H1 (cell line): ENCODE measurements at regions not wholly inside any gene's neighbourhood (a gene's known extent, or its start where the extent isn't known, plus 50 kb on each side); places are given as distances from the start of the nearest gene placed in this dataset.

Source experiments
- CTCF ChIA-PET: fragments of 300-600 bp; sonication (Branson Sonifier 250); formaldehyde crosslinking; loops from one replicate; lab custom pipeline; 2021; ENCODE audit not compliant: partially characterized antibody; lab: Charles Lee
- POLR2A ChIA-PET: fragments of 300-600 bp; sonication (Branson Sonifier 250); formaldehyde crosslinking; loops from one replicate; lab custom pipeline; 2021; ENCODE audit warnings: inconsistent platforms; ENCODE audit not compliant: partially characterized antibody; lab: Charles Lee
- DNase-seq, 2 experiments: peaks; one replicate each; pipeline versions ENCODE4 v3.0.0 to v3.0.0-alpha.2; 2010 to 2022; ENCODE audit warnings: low spot score in 2 of 2, low read depth in 1 of 2, mixed read lengths in 1 of 2
- FAIRE-seq: peaks from 2 replicates; lab custom pipeline; 2011; peaks lifted over from hg19 to GRCh38; lab: Jason Lieb, UNC
- H2AFZ ChIP-seq: 2 replicates; pipeline ENCODE4 v1.8.1; 2012; ENCODE audit warnings: low read length, inconsistent platforms
- H2AK5ac ChIP-seq: 2 replicates; pipeline ENCODE4 v1.6.1; 2013; ENCODE audit warnings: low read depth, low read length
- H2BK120ac ChIP-seq: replicated peaks from 2 replicates; pipeline ENCODE3; 2013; ENCODE audit warnings: low read depth, low read length, inconsistent platforms
- H2BK12ac ChIP-seq: 2 replicates; pipeline ENCODE4 v1.6.1; 2013; ENCODE audit warnings: low read depth, low read length
- H2BK15ac ChIP-seq: 2 replicates; pipeline ENCODE4 v1.6.1; 2013; ENCODE audit warnings: low read length
- H2BK20ac ChIP-seq: 2 replicates; pipeline ENCODE4 v1.6.1; 2013; ENCODE audit warnings: low read length
- H2BK5ac ChIP-seq: 2 replicates; pipeline ENCODE4 v1.6.1; 2013; ENCODE audit warnings: low read depth, low read length
- H3K14ac ChIP-seq: 2 replicates; pipeline ENCODE4 v1.6.1; 2013; ENCODE audit warnings: inconsistent platforms; ENCODE audit not compliant: insufficient read length
- H3K18ac ChIP-seq: 2 replicates; pipeline ENCODE4 v1.6.1; 2013; ENCODE audit warnings: low read length; ENCODE audit errors: extremely low read depth
- H3K23ac ChIP-seq: 2 replicates; pipeline ENCODE4 v1.6.1; 2013; ENCODE audit warnings: inconsistent platforms; ENCODE audit not compliant: insufficient read length
- H3K23me2 ChIP-seq: 2 replicates; pipeline ENCODE4 v1.6.1; 2013; ENCODE audit warnings: low read depth, low read length
- H3K27ac ChIP-seq: 2 replicates; pipeline ENCODE4 v1.6.1; 2011; ENCODE audit warnings: low read depth, low read length, inconsistent platforms
- H3K27me3 ChIP-seq, 4 experiments: replicated peaks in 1 of 4; 1 replicate in 1 of 4; 2 replicates in 3 of 4; pipeline versions ENCODE4 v1.6.1 to v1.8.1; 2011 to 2013; ENCODE audit warnings: low read length in 3 of 4, mild to moderate bottlenecking in 3 of 4, inconsistent platforms in 2 of 4, mixed read lengths in 2 of 4, moderate library complexity in 1 of 4; ENCODE audit not compliant: control insufficient read depth in 3 of 4, insufficient read depth in 3 of 4; ENCODE audit errors: extremely low read depth in 1 of 4
- H3K36me3 ChIP-seq, 4 experiments: 2 replicates each; pipeline versions ENCODE4 v1.6.1 to v1.8.1; 2011 to 2013; ENCODE audit warnings: mild to moderate bottlenecking in 4 of 4, low read length in 3 of 4, moderate library complexity in 2 of 4, control low read depth in 1 of 4, inconsistent platforms in 1 of 4; ENCODE audit not compliant: insufficient read depth in 4 of 4, control insufficient read depth in 2 of 4
- H3K4ac ChIP-seq: replicated peaks from 2 replicates; pipeline ENCODE3; 2013; ENCODE audit warnings: low read length, low read depth, mixed read lengths, inconsistent platforms; ENCODE audit not compliant: insufficient read length
- H3K4me1 ChIP-seq, 4 experiments: replicated peaks in 1 of 4; 1 replicate in 1 of 4; 2 replicates in 3 of 4; pipeline versions ENCODE4 v1.6.1 to v1.8.1; 2011 to 2013; ENCODE audit warnings: low read length in 3 of 4, inconsistent platforms in 2 of 4, mixed read lengths in 1 of 4; ENCODE audit not compliant: insufficient read depth in 4 of 4, control insufficient read depth in 3 of 4
- H3K4me2 ChIP-seq, 2 experiments: 2 replicates each; pipeline versions ENCODE4 v1.6.1 to v1.8.1; 2011 to 2013; ENCODE audit warnings: low read depth in 2 of 2, low read length in 2 of 2, control low read depth in 1 of 2, inconsistent platforms in 1 of 2, mild to moderate bottlenecking in 1 of 2; ENCODE audit not compliant: insufficient read depth in 1 of 2
- H3K4me3 ChIP-seq, 4 experiments: fragments of 200-600, 300-600 bp in 1 of 4; sonication (generic), shearing (Covaris generic), sonication (Bioruptor Twin) in 1 of 4; 2 replicates each; pipeline versions ENCODE4 v1.5.1 to v1.8.1; 2011 to 2016; ENCODE audit warnings: low read length in 4 of 4, low read depth in 3 of 4, control low read depth in 2 of 4, inconsistent platforms in 2 of 4, mild to moderate bottlenecking in 2 of 4, mixed read lengths in 1 of 4, moderate library complexity in 1 of 4; ENCODE audit not compliant: insufficient read depth in 2 of 4; ENCODE audit errors: extremely low read depth in 1 of 4
- H3K56ac ChIP-seq: replicated peaks from 2 replicates; pipeline ENCODE3; 2013; ENCODE audit warnings: low read depth, mild to moderate bottlenecking, mixed read lengths, low read length, inconsistent platforms; ENCODE audit not compliant: insufficient read length
- H3K79me1 ChIP-seq: 2 replicates; pipeline ENCODE4 v1.6.1; 2013; ENCODE audit warnings: low read depth, low read length, control low read depth
- H3K79me2 ChIP-seq, 2 experiments: 2 replicates each; pipeline versions ENCODE4 v1.6.1 to v1.8.1; 2012 to 2013; ENCODE audit warnings: low read length in 2 of 2, mild to moderate bottlenecking in 2 of 2, inconsistent platforms in 1 of 2; ENCODE audit not compliant: insufficient read depth in 2 of 2, control insufficient read depth in 1 of 2
- H3K9ac ChIP-seq, 4 experiments: replicated peaks in 1 of 4; 1 replicate in 1 of 4; 2 replicates in 3 of 4; pipeline versions ENCODE4 v1.6.1 to v1.8.1; 2011 to 2013; ENCODE audit warnings: low read depth in 3 of 4, low read length in 3 of 4, control low read depth in 2 of 4, mild to moderate bottlenecking in 2 of 4, moderate library complexity in 2 of 4, inconsistent platforms in 1 of 4; ENCODE audit errors: extremely low read depth in 1 of 4
- H3K9me3 ChIP-seq, 2 experiments: 2 replicates each; pipeline versions ENCODE4 v1.6.1 to v1.8.1; 2012 to 2013; ENCODE audit warnings: mild to moderate bottlenecking in 2 of 2, moderate library complexity in 2 of 2, control low read depth in 1 of 2, inconsistent platforms in 1 of 2, low read depth in 1 of 2, low read length in 1 of 2, mixed read lengths in 1 of 2; ENCODE audit not compliant: insufficient read depth in 2 of 2
- H4K20me1 ChIP-seq, 2 experiments: replicated peaks in 1 of 2; 2 replicates each; pipeline versions ENCODE3 to v1.8.1; 2011 to 2013; ENCODE audit warnings: inconsistent platforms in 2 of 2, low read length in 2 of 2, mild to moderate bottlenecking in 1 of 2; ENCODE audit not compliant: insufficient read depth in 2 of 2, control insufficient read depth in 1 of 2
- H4K5ac ChIP-seq: 2 replicates; pipeline ENCODE4 v1.6.1; 2013; ENCODE audit warnings: low read length, low read depth, mixed read lengths, inconsistent platforms; ENCODE audit not compliant: insufficient read length
- H4K8ac ChIP-seq: 2 replicates; pipeline ENCODE4 v1.8.0; 2013; ENCODE audit warnings: mild to moderate bottlenecking, moderate library complexity, low read length, inconsistent platforms; ENCODE audit not compliant: insufficient read depth; ENCODE audit errors: extremely low read depth
- H4K91ac ChIP-seq: replicated peaks from 2 replicates; pipeline ENCODE3; 2013; ENCODE audit warnings: low read length, mixed read lengths, inconsistent platforms; ENCODE audit not compliant: insufficient read length
- ASH2L ChIP-seq: fragments of 200-600, 300-600 bp; sonication (generic); IDR thresholded peaks from one replicate; pipeline ENCODE4 v1.7.1; 2017; ENCODE audit warnings: low read length
- CBX8 ChIP-seq: fragments of 300-800, 300-1000 bp; sonication (generic); IDR thresholded peaks from 2 replicates; pipeline ENCODE4 v1.7.1; 2016; ENCODE audit warnings: low read depth, low read length, borderline replicate concordance
- CHD1 ChIP-seq: IDR thresholded peaks from 2 replicates; pipeline ENCODE4 v1.6.1; 2012; ENCODE audit warnings: low read depth, low read length, improper control_type of control experiment
- MAFK ChIP-seq: IDR thresholded peaks from 2 replicates; pipeline ENCODE4 v1.6.1; 2012; ENCODE audit warnings: low read depth, mild to moderate bottlenecking, improper control_type of control experiment, low read length
- SRF ChIP-seq: IDR thresholded peaks from 2 replicates; pipeline ENCODE4 v1.6.1; 2011; ENCODE audit warnings: mild to moderate bottlenecking, low read depth, low read length, moderate library complexity
- TCF12 ChIP-seq: IDR thresholded peaks from 2 replicates; pipeline ENCODE4 v1.6.1; 2011; ENCODE audit warnings: low read depth, mild to moderate bottlenecking, low read length
- WGBS, 2 experiments: shearing (Covaris generic) in 1 of 2; methylation state at CpG; one replicate each; pipeline versions ENCODE4 v1.1.6 to v1.1.7; 2013 to 2015; ENCODE audit warnings: low lambda C conversion rate in 2 of 2, mixed read lengths in 2 of 2, inconsistent platforms in 1 of 2, low coverage in 1 of 2, missing lambda C conversion rate in 1 of 2; ENCODE audit not compliant: insufficient replicate concordance in 2 of 2, insufficient coverage in 1 of 2, insufficient read length in 1 of 2; ENCODE audit errors: extremely low coverage in 1 of 2, missing lambda C conversion rate in 1 of 2; 5-methylcytosine and 5-hydroxymethylcytosine counted together
- TF ChIP-seq, protein P1 (sequence below), 3 experiments: IDR thresholded peaks; 1 replicate in 2 of 3; 2 replicates in 1 of 3; pipeline versions ENCODE4 v1.5.1 to v1.6.1; 2011; ENCODE audit warnings: low read length in 3 of 3, mild to moderate bottlenecking in 3 of 3, inconsistent platforms in 2 of 3, low read depth in 1 of 3, moderate library complexity in 1 of 3; ENCODE audit not compliant: insufficient read depth in 1 of 3; ENCODE audit errors: control extremely low read depth in 1 of 3

DNA sequence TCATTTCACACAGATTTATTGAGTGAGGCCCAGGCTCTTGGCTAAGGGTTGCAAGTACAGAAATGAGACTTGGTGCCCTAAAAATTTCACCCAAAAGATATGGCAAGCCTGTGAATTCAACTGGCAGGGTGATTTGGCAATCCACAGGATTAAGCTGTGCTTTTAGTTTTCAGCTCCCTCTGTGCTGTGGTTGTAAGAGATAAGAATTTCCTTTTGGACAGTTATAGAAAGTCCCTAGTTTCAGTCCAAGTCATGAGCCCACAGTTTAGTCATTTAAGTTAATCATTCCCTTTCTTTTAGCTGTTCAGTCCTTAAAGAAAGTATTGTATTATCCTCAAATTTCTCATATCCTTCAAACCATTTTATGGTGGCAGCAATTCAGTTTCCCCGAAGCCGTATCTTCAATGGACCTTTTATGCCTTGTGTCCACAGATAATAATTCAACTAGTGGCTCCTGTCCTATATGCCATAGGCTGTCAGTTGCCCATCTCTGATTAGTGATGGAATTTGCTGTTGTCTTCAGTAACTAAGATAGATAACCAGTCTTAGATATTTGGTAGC, 73.4 kb upstream of the NAMPT start:
- Histone ChIP-seq H4K91ac (no peak overlapping the region), H2BK20ac (no peak overlapping the region), H2BK5ac (no peak overlapping the region), H3K18ac (no peak overlapping the region), H3K9ac (no peak overlapping the region), H2AFZ (no peak overlapping the region), H3K23ac (no peak overlapping the region), H4K5ac (no peak overlapping the region), H3K4ac (no peak overlapping the region), H4K8ac (no peak overlapping the region), H3K9me3 (no peaks in the 10 kb centered on the region), H4K20me1 (no peaks in the 10 kb centered on the region), H3K56ac (no peak overlapping the region), H3K23me2 (no peaks in the 10 kb centered on the region), H3K79me1 (no peaks in the 10 kb centered on the region), H3K4me3 (no peak overlapping the region), H2BK15ac (no peak overlapping the region), H3K79me2 (no peaks in the 10 kb centered on the region), H3K27ac (no peak overlapping the region), H3K36me3 (no peaks in the 10 kb centered on the region), H2AK5ac (no peak overlapping the region), H3K27me3 (no peaks in the 10 kb centered on the region), H3K14ac (no peak overlapping the region), H2BK12ac (no peak overlapping the region), H3K4me2 (no peak overlapping the region), H3K4me1 (no peaks in the 10 kb centered on the region), H2BK120ac (no peak overlapping the region)
- FAIRE-seq (no peak), DNase-seq (no peak)
- WGBS, 2 experiments = 93% methylated on average over 2 of the region's 2 CpGs; no CpG with 5 or more reads in 1 of the 2 experiments
- CTCF ChIA-PET = interaction anchor here (1.2 to 1.5 kb wide), 2 partner anchors 9 to 180 kb away, joined by 3 to 4 read pairs; no protein-coding TSS in a partner anchor
- POLR2A ChIA-PET = no interaction called here
- TF ChIP-seq, protein P1, sequence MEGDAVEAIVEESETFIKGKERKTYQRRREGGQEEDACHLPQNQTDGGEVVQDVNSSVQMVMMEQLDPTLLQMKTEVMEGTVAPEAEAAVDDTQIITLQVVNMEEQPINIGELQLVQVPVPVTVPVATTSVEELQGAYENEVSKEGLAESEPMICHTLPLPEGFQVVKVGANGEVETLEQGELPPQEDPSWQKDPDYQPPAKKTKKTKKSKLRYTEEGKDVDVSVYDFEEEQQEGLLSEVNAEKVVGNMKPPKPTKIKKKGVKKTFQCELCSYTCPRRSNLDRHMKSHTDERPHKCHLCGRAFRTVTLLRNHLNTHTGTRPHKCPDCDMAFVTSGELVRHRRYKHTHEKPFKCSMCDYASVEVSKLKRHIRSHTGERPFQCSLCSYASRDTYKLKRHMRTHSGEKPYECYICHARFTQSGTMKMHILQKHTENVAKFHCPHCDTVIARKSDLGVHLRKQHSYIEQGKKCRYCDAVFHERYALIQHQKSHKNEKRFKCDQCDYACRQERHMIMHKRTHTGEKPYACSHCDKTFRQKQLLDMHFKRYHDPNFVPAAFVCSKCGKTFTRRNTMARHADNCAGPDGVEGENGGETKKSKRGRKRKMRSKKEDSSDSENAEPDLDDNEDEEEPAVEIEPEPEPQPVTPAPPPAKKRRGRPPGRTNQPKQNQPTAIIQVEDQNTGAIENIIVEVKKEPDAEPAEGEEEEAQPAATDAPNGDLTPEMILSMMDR (IDR thresholded peaks at IDR 0.05; ENCODE audit: control extremely low read depth in 1 of 3, insufficient read depth in 1 of 3, low read depth in 1 of 3, low read length in 3 of 3) = no peak
- TF ChIP-seq TCF12 (no peak), CHD1 (no peak), MAFK (no peak), SRF (no peak), ASH2L (no peak), CBX8 (no peak)
